ENCODE measurements at regions not wholly inside any gene's neighbourhood (a gene's known extent, or its start where the extent isn't known, plus 50 kb on each side); places are given as distances from the start of the nearest gene placed in this dataset.

GRCh38 chr3:181302960-181303359 lies 313.4 kb upstream of the DNAJC19 start:
- intact Hi-C loops (cut with DNase I) = no loop called here
- no peak for DNase-seq (ENCODE audit: low spot score)

GRCh38 chr3:181300033-181300432 lies 310.5 kb upstream of the DNAJC19 start:
- intact Hi-C loops (cut with DNase I) = no loop called here
- DNase-seq (ENCODE audit: low spot score) = no peak

GRCh38 chr3:181298421-181298820 lies 308.9 kb upstream of the DNAJC19 start:
- intact Hi-C loops (cut with DNase I) = loop anchor here in 1 of 2 donors (10.0 kb wide), 1 partner anchor 56 kb away; no protein-coding TSS in a partner anchor
- DNase-seq (ENCODE audit: low spot score) = no peak

- intact Hi-C loops (cut with DNase I) = loop anchor here in 1 of 2 donors (10.0 kb wide), 1 partner anchor 62 kb away; no protein-coding TSS in a partner anchor
These were observed 303.4 kb upstream of the DNAJC19 start for GRCh38 chr3:181292984-181293383.

GRCh38 chr3:181290941-181291340 lies 301.4 kb upstream of the DNAJC19 start:
- intact Hi-C loops (cut with DNase I) = loop anchor here in 1 of 2 donors (10.0 kb wide), 1 partner anchor 64 kb away; no protein-coding TSS in a partner anchor

More at GRCh38 chr3:181292984-181293383, 303.4 kb upstream of the DNAJC19 start:
- DNase-seq (ENCODE audit: low spot score) = no peak

GRCh38 chr3:181289306-181289705 lies 299.8 kb upstream of the DNAJC19 start:
- no peak for DNase-seq (ENCODE audit: low spot score)
- intact Hi-C loops (cut with DNase I) = no loop called here

More at GRCh38 chr3:181290941-181291340, 301.4 kb upstream of the DNAJC19 start:
- no peak for DNase-seq (ENCODE audit: low spot score)

GRCh38 chr3:181288145-181288544 lies 298.6 kb upstream of the DNAJC19 start:
- no peak for DNase-seq (ENCODE audit: low spot score)
- intact Hi-C loops (cut with DNase I) = no loop called here

GRCh38 chr3:181279239-181279565 lies 289.7 kb upstream of the DNAJC19 start:
- intact Hi-C loops (cut with DNase I) = no loop called here

GRCh38 chr3:181278468-181279238 lies 289.1 kb upstream of the DNAJC19 start:
- intact Hi-C loops (cut with DNase I) = no loop called here
- DNase-seq (ENCODE audit: low spot score) = no peak

More at GRCh38 chr3:181279239-181279565, 289.7 kb upstream of the DNAJC19 start:
- no peak for DNase-seq (ENCODE audit: low spot score)

- intact Hi-C loops (cut with DNase I) = no loop called here
- no peak for DNase-seq (ENCODE audit: low spot score)
These were observed 286.9 kb upstream of the DNAJC19 start for GRCh38 chr3:181276358-181276896.

GRCh38 chr3:181274025-181274424 lies 284.5 kb upstream of the DNAJC19 start:
- DNase-seq (ENCODE audit: low spot score) = no peak
- intact Hi-C loops (cut with DNase I) = no loop called here

- DNase-seq (ENCODE audit: low spot score) = no peak
These were observed 277.8 kb upstream of the DNAJC19 start for GRCh38 chr3:181267312-181267711.

GRCh38 chr3:181265750-181266333 lies 276.3 kb upstream of the DNAJC19 start:
- no peak for DNase-seq (ENCODE audit: low spot score)
- intact Hi-C loops (cut with DNase I) = no loop called here

More at GRCh38 chr3:181267312-181267711, 277.8 kb upstream of the DNAJC19 start:
- intact Hi-C loops (cut with DNase I) = no loop called here

- no peak for DNase-seq (ENCODE audit: low spot score)
- intact Hi-C loops (cut with DNase I) = no loop called here
These were observed 274.9 kb upstream of the DNAJC19 start for GRCh38 chr3:181264486-181264885.

GRCh38 chr3:181253796-181254195 lies 264.3 kb upstream of the DNAJC19 start:
- no peak for DNase-seq (ENCODE audit: low spot score)
- intact Hi-C loops (cut with DNase I) = no loop called here

GRCh38 chr3:181252631-181253030 lies 263.1 kb upstream of the DNAJC19 start:
- intact Hi-C loops (cut with DNase I) = no loop called here
- no peak for DNase-seq (ENCODE audit: low spot score)

- DNase-seq (ENCODE audit: low spot score) = no peak
- intact Hi-C loops (cut with DNase I) = no loop called here
These were observed 261.2 kb upstream of the DNAJC19 start for GRCh38 chr3:181250714-181251113.

- intact Hi-C loops (cut with DNase I) = no loop called here
- DNase-seq (ENCODE audit: low spot score) = no peak
These were observed 249.9 kb upstream of the DNAJC19 start for GRCh38 chr3:181239441-181239840.

- intact Hi-C loops (cut with DNase I) = no loop called here
- no peak for DNase-seq (ENCODE audit: low spot score)
These were observed 240.7 kb upstream of the DNAJC19 start for GRCh38 chr3:181230258-181230657.

- DNase-seq (ENCODE audit: low spot score) = no peak
- intact Hi-C loops (cut with DNase I) = no loop called here
These were observed 223.8 kb upstream of the DNAJC19 start for GRCh38 chr3:181213347-181213746.

GRCh38 chr3:181212271-181212670 lies 222.7 kb upstream of the DNAJC19 start:
- DNase-seq (ENCODE audit: low spot score) = no peak
- intact Hi-C loops (cut with DNase I) = no loop called here
